ENCODE measurements at regions not wholly inside any gene's neighbourhood (a gene's known extent, or its start where the extent isn't known, plus 50 kb on each side); places are given as distances from the start of the nearest gene placed in this dataset.
"Not testable (repeated sequence)": the region's sequence is repeated elsewhere in the genome, so short reads cannot be mapped to it uniquely, and the experiment has no call there.

- H3K27me3 ChIP-seq (replicated peaks), result no peaks in the 10 kb centered on the region
- peak; percentile 57 to 84 for DNase-seq (ENCODE audit: low read depth in 1 of 2, low spot score in 2 of 2)
- H3K9me3 ChIP-seq (replicated peaks), result no peaks in the 10 kb centered on the region
- H3K4me1 ChIP-seq (replicated peaks), result peaks cover 17% of the 10 kb centered on the region
- no peak overlapping the region for H3K4me3 ChIP-seq
- H3K36me3 ChIP-seq, result no peaks in the 10 kb centered on the region
- H3K27ac ChIP-seq, result peak overlapping the region; percentile 76
Measured at GRCh38 chr4:123649645-123650391, 253.2 kb downstream of the SPRY1 start.

- Histone ChIP-seq H3K27me3 (replicated peaks) (no peaks in the 10 kb centered on the region), H3K4me3 (no peak overlapping the region), H3K36me3 (no peaks in the 10 kb centered on the region), H3K9me3 (replicated peaks) (no peaks in the 10 kb centered on the region), H3K27ac (no peak overlapping the region), H3K4me1 (replicated peaks) (peaks cover 17% of the 10 kb centered on the region)
- no peak for DNase-seq (ENCODE audit: low read depth in 1 of 2, low spot score in 2 of 2)
Measured at GRCh38 chr4:123651066-123651465, 254.5 kb downstream of the SPRY1 start.

- H3K4me1 ChIP-seq (replicated peaks), result peaks cover 17% of the 10 kb centered on the region
- H3K4me3 ChIP-seq, result no peak overlapping the region
- no peak overlapping the region for H3K27ac ChIP-seq
- H3K9me3 ChIP-seq (replicated peaks), result peaks cover 4% of the 10 kb centered on the region; the same call in 1 of the 2 replicates
- H3K36me3 ChIP-seq, result no peaks in the 10 kb centered on the region
- no peaks in the 10 kb centered on the region for H3K27me3 ChIP-seq (replicated peaks)
- no peak for DNase-seq (ENCODE audit: low read depth in 1 of 2, low spot score in 2 of 2)
Measured at GRCh38 chr4:123651536-123652180, 255.1 kb downstream of the SPRY1 start.

GRCh38 chr4:123652476-123652875, 255.9 kb downstream of the SPRY1 start:
- Histone ChIP-seq H3K27me3 (replicated peaks) (no peaks in the 10 kb centered on the region), H3K27ac (no peak overlapping the region), H3K4me1 (replicated peaks) (peaks cover 17% of the 10 kb centered on the region), H3K9me3 (replicated peaks) (peaks cover 5% of the 10 kb centered on the region; the same call in 1 of the 2 replicates), H3K4me3 (no peak overlapping the region), H3K36me3 (no peaks in the 10 kb centered on the region)
- no peak for DNase-seq (ENCODE audit: low read depth in 1 of 2, low spot score in 2 of 2)

- H3K27me3 ChIP-seq (replicated peaks), result no peaks in the 10 kb centered on the region
- H3K4me3 ChIP-seq, result no peak overlapping the region
- no peak overlapping the region for H3K27ac ChIP-seq
- H3K9me3 ChIP-seq (replicated peaks), result peaks cover 5% of the 10 kb centered on the region; the same call in 1 of the 2 replicates
- H3K4me1 ChIP-seq (replicated peaks), result peaks cover 17% of the 10 kb centered on the region
- no peaks in the 10 kb centered on the region for H3K36me3 ChIP-seq
- no peak for DNase-seq (ENCODE audit: low read depth in 1 of 2, low spot score in 2 of 2)
Measured at GRCh38 chr4:123653236-123653635, 256.6 kb downstream of the SPRY1 start.

- not testable (repeated sequence) for H3K4me1 ChIP-seq (replicated peaks); H3K9me3 ChIP-seq (replicated peaks); H3K36me3 ChIP-seq; H3K27ac ChIP-seq; H3K27me3 ChIP-seq (replicated peaks); H3K4me3 ChIP-seq; DNase-seq (ENCODE audit: low read depth in 1 of 2, low spot score in 2 of 2)
Measured at GRCh38 chr4:123656746-123657294, 260.2 kb downstream of the SPRY1 start.

GRCh38 chr4:123657606-123658005, 261.0 kb downstream of the SPRY1 start:
- H3K27me3 ChIP-seq (replicated peaks); H3K27ac ChIP-seq; H3K4me1 ChIP-seq (replicated peaks); H3K9me3 ChIP-seq (replicated peaks); H3K36me3 ChIP-seq; DNase-seq (ENCODE audit: low read depth in 1 of 2, low spot score in 2 of 2); H3K4me3 ChIP-seq: not testable (repeated sequence)

GRCh38 chr4:123659262-123659661, 262.7 kb downstream of the SPRY1 start:
- H3K4me3 ChIP-seq, result no peak overlapping the region
- no peaks in the 10 kb centered on the region for H3K27me3 ChIP-seq (replicated peaks)
- H3K9me3 ChIP-seq (replicated peaks), result peaks cover 5% of the 10 kb centered on the region; the same call in 1 of the 2 replicates
- H3K4me1 ChIP-seq (replicated peaks), result no peaks in the 10 kb centered on the region
- no peak overlapping the region for H3K27ac ChIP-seq
- no peaks in the 10 kb centered on the region for H3K36me3 ChIP-seq
- no peak for DNase-seq (ENCODE audit: low read depth in 1 of 2, low spot score in 2 of 2)

- Histone ChIP-seq H3K4me3 (no peak overlapping the region), H3K27me3 (replicated peaks) (no peaks in the 10 kb centered on the region), H3K27ac (no peak overlapping the region), H3K9me3 (replicated peaks) (peaks cover 5% of the 10 kb centered on the region; the same call in 1 of the 2 replicates), H3K4me1 (replicated peaks) (no peaks in the 10 kb centered on the region), H3K36me3 (no peaks in the 10 kb centered on the region)
- peak in 1 of 2 experiments; percentile 20 for DNase-seq (ENCODE audit: low read depth in 1 of 2, low spot score in 2 of 2)
Measured at GRCh38 chr4:123659730-123660129, 263.1 kb downstream of the SPRY1 start.

GRCh38 chr4:123661080-123661737, 264.6 kb downstream of the SPRY1 start:
- no peaks in the 10 kb centered on the region for H3K36me3 ChIP-seq
- no peak overlapping the region for H3K27ac ChIP-seq
- no peaks in the 10 kb centered on the region for H3K27me3 ChIP-seq (replicated peaks)
- H3K9me3 ChIP-seq (replicated peaks), result peaks cover 5% of the 10 kb centered on the region; the same call in 1 of the 2 replicates
- H3K4me3 ChIP-seq, result no peak overlapping the region
- H3K4me1 ChIP-seq (replicated peaks), result no peaks in the 10 kb centered on the region
- peak in 1 of 2 experiments; percentile 26 for DNase-seq (ENCODE audit: low read depth in 1 of 2, low spot score in 2 of 2)

GRCh38 chr4:123662827-123663226, 266.2 kb downstream of the SPRY1 start:
- Histone ChIP-seq H3K9me3 (replicated peaks) (no peaks in the 10 kb centered on the region), H3K27ac (no peak overlapping the region), H3K36me3 (no peaks in the 10 kb centered on the region), H3K4me1 (replicated peaks) (no peaks in the 10 kb centered on the region), H3K4me3 (no peak overlapping the region), H3K27me3 (replicated peaks) (no peaks in the 10 kb centered on the region)
- no peak for DNase-seq (ENCODE audit: low read depth in 1 of 2, low spot score in 2 of 2)

GRCh38 chr4:123666486-123666885, 269.9 kb downstream of the SPRY1 start:
- H3K4me3 ChIP-seq, result no peak overlapping the region
- no peak for DNase-seq (ENCODE audit: low read depth in 1 of 2, low spot score in 2 of 2)
- no peaks in the 10 kb centered on the region for H3K36me3 ChIP-seq
- no peaks in the 10 kb centered on the region for H3K9me3 ChIP-seq (replicated peaks)
- no peaks in the 10 kb centered on the region for H3K27me3 ChIP-seq (replicated peaks)
- no peak overlapping the region for H3K27ac ChIP-seq
- no peaks in the 10 kb centered on the region for H3K4me1 ChIP-seq (replicated peaks)

- no peaks in the 10 kb centered on the region for H3K27me3 ChIP-seq (replicated peaks)
Measured at GRCh38 chr4:123667496-123667895, 270.9 kb downstream of the SPRY1 start.

GRCh38 chr4:123667991-123668390, 271.4 kb downstream of the SPRY1 start:
- H3K36me3 ChIP-seq, result no peaks in the 10 kb centered on the region

More at GRCh38 chr4:123667496-123667895, 270.9 kb downstream of the SPRY1 start:
- no peak overlapping the region for H3K4me3 ChIP-seq
- H3K27ac ChIP-seq, result no peak overlapping the region
- no peaks in the 10 kb centered on the region for H3K9me3 ChIP-seq (replicated peaks)
- no peak for DNase-seq (ENCODE audit: low read depth in 1 of 2, low spot score in 2 of 2)
- no peaks in the 10 kb centered on the region for H3K4me1 ChIP-seq (replicated peaks)
- H3K36me3 ChIP-seq, result no peaks in the 10 kb centered on the region

More at GRCh38 chr4:123667991-123668390, 271.4 kb downstream of the SPRY1 start:
- Histone ChIP-seq H3K4me3 (no peak overlapping the region), H3K27ac (no peak overlapping the region), H3K9me3 (replicated peaks) (no peaks in the 10 kb centered on the region), H3K4me1 (replicated peaks) (no peaks in the 10 kb centered on the region), H3K27me3 (replicated peaks) (no peaks in the 10 kb centered on the region)
- no peak for DNase-seq (ENCODE audit: low read depth in 1 of 2, low spot score in 2 of 2)

Measured in SJSA1 (cell line).